SU-DHL-6 (cell line): ENCODE measurements at regions not wholly inside any gene's neighbourhood (a gene's known extent, or its start where the extent isn't known, plus 50 kb on each side); places are given as distances from the start of the nearest gene placed in this dataset.

Experiments used
- H2AFZ ChIP-seq: fragments of 200-600 bp; sonication (generic); 2 replicates; pipeline ENCODE4 v1.6.1; 2014; ENCODE audit warnings: low read depth, mild to moderate bottlenecking, moderate library complexity, mixed read lengths, antibody characterized with exemption, low read length; ENCODE audit not compliant: severe bottlenecking
- H3F3A ChIP-seq: fragments of 200-600 bp; shearing (Covaris generic); 2 replicates; pipeline ENCODE4 v1.6.0; 2016; ENCODE audit warnings: antibody characterized with exemption, mild to moderate bottlenecking; ENCODE audit not compliant: insufficient read depth
- H3K27ac ChIP-seq: fragments of 200-600 bp; sonication (generic); 2 replicates; pipeline ENCODE4 v1.5.1; 2016; ENCODE audit warnings: low read depth, mild to moderate bottlenecking, low read length, moderate library complexity, mixed read lengths
- H3K27me3 ChIP-seq: fragments of 200-600 bp; sonication (generic), shearing (Covaris generic); 2 replicates; pipeline ENCODE4 v1.6.0; 2014; ENCODE audit warnings: mild to moderate bottlenecking, low read length
- H3K36me3 ChIP-seq: fragments of 200-600 bp; sonication (generic); 2 replicates; pipeline ENCODE4 v1.6.1; 2014; ENCODE audit warnings: mild to moderate bottlenecking, low read length, mixed read lengths
- H3K4me2 ChIP-seq: fragments of 300-600, 200-600 bp; shearing (Covaris generic), sonication (generic); 2 replicates; pipeline ENCODE4 v1.6.0; 2014; ENCODE audit warnings: low read length, low read depth, mild to moderate bottlenecking; ENCODE audit not compliant: poor library complexity, severe bottlenecking
- H3K4me3 ChIP-seq: fragments of 200-600 bp; sonication (generic); 2 replicates; pipeline ENCODE4 v1.5.1; 2014; ENCODE audit warnings: antibody characterized with exemption, low read length, mild to moderate bottlenecking, mixed read lengths; ENCODE audit not compliant: insufficient read depth, poor library complexity, severe bottlenecking
- H3K79me2 ChIP-seq: fragments of 200-600 bp; sonication (generic); 2 replicates; pipeline ENCODE4 v1.6.1; 2014; ENCODE audit warnings: mild to moderate bottlenecking, low read length, moderate library complexity; ENCODE audit not compliant: insufficient read depth
- H3K9ac ChIP-seq: fragments of 200-600 bp; sonication (generic); 2 replicates; pipeline ENCODE4 v1.7.0; 2014; ENCODE audit warnings: mild to moderate bottlenecking, low read length
- H3K9me2 ChIP-seq: fragments of 200-600 bp; sonication (generic); replicated peaks from 2 replicates; pipeline ENCODE4 v1.6.1; 2014; ENCODE audit warnings: low read length; ENCODE audit not compliant: insufficient read depth
- H3K9me3 ChIP-seq: fragments of 200-600 bp; sonication (generic); 2 replicates; pipeline ENCODE4 v1.6.1; 2014; ENCODE audit warnings: low read length, mixed read lengths; ENCODE audit not compliant: insufficient read depth
- H4K20me1 ChIP-seq: fragments of 200-600 bp; sonication (generic); 2 replicates; pipeline ENCODE4 v1.6.1; 2014; ENCODE audit warnings: low read depth, mild to moderate bottlenecking, antibody characterized with exemption, low read length, moderate library complexity, mixed read lengths
- EZH2phosphoT487 ChIP-seq: fragments of 200-600 bp; sonication (generic), shearing (Covaris generic); conservative IDR thresholded peaks from 2 replicates; pipeline ENCODE4 v1.6.1; 2018; ENCODE audit warnings: mild to moderate bottlenecking, antibody characterized with exemption, low read length, moderate library complexity, mixed read lengths
- TF ChIP-seq, protein P1 (sequence below): fragments of 200-600 bp; sonication (generic); IDR thresholded peaks from one replicate; pipeline ENCODE4 v1.5.1; 2017; ENCODE audit warnings: antibody characterized with exemption, mild to moderate bottlenecking, low read length, moderate library complexity; ENCODE audit not compliant: insufficient read depth, poor library complexity, severe bottlenecking

DNA sequence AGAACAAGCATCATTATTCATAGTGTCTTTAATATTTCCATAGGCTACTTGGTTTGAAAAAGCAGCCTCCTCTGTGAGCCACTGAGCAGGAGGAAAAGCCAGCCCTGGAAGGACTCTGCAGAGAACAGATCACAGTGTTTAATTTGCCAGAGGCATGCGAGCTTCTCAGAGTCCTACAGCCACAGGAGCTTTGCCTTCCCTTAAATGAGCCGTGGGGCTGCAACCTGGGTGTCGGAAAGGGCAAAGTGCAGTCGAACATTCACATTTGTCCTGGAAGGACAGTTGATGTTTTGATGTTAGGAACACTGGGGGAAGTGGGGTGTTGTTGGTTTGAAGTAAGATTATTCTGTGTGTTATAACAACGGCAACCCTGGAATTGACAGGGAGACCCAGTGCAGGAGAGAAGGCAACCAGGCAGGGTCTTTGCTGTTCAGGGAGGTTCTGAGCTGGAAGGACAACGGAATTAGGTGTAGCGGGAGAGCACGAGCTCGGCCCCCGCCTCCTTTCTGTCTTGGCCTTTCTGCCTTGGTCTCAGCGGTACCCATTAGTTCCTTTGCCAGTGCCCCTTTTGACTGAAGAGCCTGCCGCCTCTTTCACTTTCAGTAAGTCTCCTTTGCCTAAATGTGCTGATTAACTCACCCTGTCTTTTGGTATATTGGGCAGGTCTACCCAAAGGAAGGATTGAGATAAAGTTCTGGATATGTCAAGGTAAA, 192.3 kb upstream of the PITRM1 start:
- H3K4me3 ChIP-seq: no peak overlapping the region
- no peaks in the 10 kb centered on the region for H3F3A ChIP-seq
- no peaks in the 10 kb centered on the region for H3K36me3 ChIP-seq
- no peaks in the 10 kb centered on the region for H3K27me3 ChIP-seq
- H3K9me3 ChIP-seq: peaks cover 5% of the 10 kb centered on the region; the same call in 1 of the 2 replicates
- H3K27ac ChIP-seq: no peak overlapping the region
- no peak overlapping the region for H3K4me2 ChIP-seq
- TF ChIP-seq EZH2phosphoT487: no peak
- TF ChIP-seq, protein P1, sequence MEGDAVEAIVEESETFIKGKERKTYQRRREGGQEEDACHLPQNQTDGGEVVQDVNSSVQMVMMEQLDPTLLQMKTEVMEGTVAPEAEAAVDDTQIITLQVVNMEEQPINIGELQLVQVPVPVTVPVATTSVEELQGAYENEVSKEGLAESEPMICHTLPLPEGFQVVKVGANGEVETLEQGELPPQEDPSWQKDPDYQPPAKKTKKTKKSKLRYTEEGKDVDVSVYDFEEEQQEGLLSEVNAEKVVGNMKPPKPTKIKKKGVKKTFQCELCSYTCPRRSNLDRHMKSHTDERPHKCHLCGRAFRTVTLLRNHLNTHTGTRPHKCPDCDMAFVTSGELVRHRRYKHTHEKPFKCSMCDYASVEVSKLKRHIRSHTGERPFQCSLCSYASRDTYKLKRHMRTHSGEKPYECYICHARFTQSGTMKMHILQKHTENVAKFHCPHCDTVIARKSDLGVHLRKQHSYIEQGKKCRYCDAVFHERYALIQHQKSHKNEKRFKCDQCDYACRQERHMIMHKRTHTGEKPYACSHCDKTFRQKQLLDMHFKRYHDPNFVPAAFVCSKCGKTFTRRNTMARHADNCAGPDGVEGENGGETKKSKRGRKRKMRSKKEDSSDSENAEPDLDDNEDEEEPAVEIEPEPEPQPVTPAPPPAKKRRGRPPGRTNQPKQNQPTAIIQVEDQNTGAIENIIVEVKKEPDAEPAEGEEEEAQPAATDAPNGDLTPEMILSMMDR: no peak
- no peaks in the 10 kb centered on the region for H3K79me2 ChIP-seq
- no peak overlapping the region for H2AFZ ChIP-seq
- H3K9me2 ChIP-seq: no peaks in the 10 kb centered on the region
- no peak overlapping the region for H3K9ac ChIP-seq
- no peaks in the 10 kb centered on the region for H4K20me1 ChIP-seq

DNA sequence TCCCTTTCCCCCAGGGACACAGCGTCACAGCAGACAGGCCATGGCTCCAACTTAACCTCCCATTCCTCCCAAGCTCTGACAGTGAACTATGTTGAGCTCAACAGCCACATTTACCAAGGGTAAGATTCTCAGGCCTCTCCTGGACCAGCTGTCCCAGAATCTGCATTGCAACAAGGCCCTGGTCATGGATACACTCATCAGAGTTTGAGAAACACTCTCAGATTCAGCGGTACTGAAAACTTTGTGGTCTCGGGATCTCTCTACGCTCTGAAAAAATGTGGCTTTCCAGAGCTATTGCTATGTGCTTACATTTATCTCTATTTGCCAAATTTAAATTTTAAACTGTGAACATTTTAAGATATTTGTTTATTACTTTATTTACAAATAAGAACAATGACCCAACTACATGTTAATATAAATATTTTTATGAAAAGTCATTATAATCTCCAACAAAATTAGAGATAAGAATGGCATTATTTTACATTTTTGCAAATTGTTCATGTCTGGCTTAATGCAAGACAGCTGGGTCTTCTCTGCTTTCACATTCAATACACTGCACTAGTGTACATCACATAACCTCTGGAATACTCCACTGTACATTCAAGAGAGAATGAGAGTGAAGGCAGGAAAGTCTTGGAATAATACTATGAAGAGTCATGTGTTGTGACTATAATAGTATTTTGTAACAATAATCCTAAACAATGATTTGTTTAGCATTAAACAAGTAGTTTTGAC, 190.9 kb upstream of the PITRM1 start:
- Histone ChIP-seq H3K4me3 (no peak overlapping the region), H3K27ac (no peak overlapping the region), H3K9ac (no peak overlapping the region), H4K20me1 (no peaks in the 10 kb centered on the region), H3K79me2 (no peaks in the 10 kb centered on the region), H3K9me3 (peaks cover 5% of the 10 kb centered on the region; the same call in 1 of the 2 replicates), H3K4me2 (no peak overlapping the region), H3K9me2 (no peaks in the 10 kb centered on the region), H3K36me3 (no peaks in the 10 kb centered on the region), H3K27me3 (no peaks in the 10 kb centered on the region), H2AFZ (no peak overlapping the region), H3F3A (no peaks in the 10 kb centered on the region)
- TF ChIP-seq, protein P1: no peak
- TF ChIP-seq EZH2phosphoT487: no peak

DNA sequence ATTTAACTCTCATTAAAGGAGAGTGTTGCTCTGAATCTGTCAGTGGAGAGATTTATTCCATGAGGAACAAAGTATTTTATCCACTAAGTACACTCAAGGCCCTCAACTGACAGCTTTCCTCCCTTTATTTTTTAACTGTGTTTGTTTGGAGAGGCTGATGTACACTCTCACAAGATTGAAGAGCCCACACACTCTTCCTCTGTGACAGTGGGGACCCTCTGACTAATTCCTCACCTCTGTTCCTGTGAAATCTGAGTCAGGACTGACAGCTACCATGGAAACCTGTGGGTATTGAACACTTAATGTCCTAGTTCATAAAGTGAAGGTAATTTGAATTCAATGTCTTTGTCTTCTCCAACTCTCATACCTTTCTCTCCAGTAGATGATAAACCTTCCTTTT, 189.8 kb upstream of the PITRM1 start:
- TF ChIP-seq, protein P1: no peak
- no peak for TF ChIP-seq EZH2phosphoT487
- Histone ChIP-seq H3K9me3 (peaks cover 5% of the 10 kb centered on the region; the same call in 1 of the 2 replicates), H2AFZ (no peak overlapping the region), H4K20me1 (no peaks in the 10 kb centered on the region), H3K79me2 (no peaks in the 10 kb centered on the region), H3K4me2 (no peak overlapping the region), H3K27ac (no peak overlapping the region), H3K4me3 (no peak overlapping the region), H3K9me2 (no peaks in the 10 kb centered on the region), H3K9ac (no peak overlapping the region), H3K36me3 (no peaks in the 10 kb centered on the region), H3F3A (no peaks in the 10 kb centered on the region), H3K27me3 (no peaks in the 10 kb centered on the region)
